Lower leg skin (tissue), 3 donors: ENCODE measurements at regions not wholly inside any gene's neighbourhood (a gene's known extent, or its start where the extent isn't known, plus 50 kb on each side); places are given as distances from the start of the nearest gene placed in this dataset.

Source experiments
- POLR2A ChIP-seq, 2 donors: fragments of 450-650 bp; IDR thresholded peaks; one replicate each; pipeline ENCODE4 v1.6.1; 2016 to 2017; ENCODE audit warnings: antibody characterized with exemption in 2 of 2, mild to moderate bottlenecking in 1 of 2, moderate library complexity in 1 of 2
- TF ChIP-seq, protein P1 (sequence below), 3 donors: fragments of 450-650 bp; IDR thresholded peaks; one replicate each; pipeline ENCODE4 v1.5.1; 2016; ENCODE audit warnings: antibody characterized with exemption in 3 of 3, mild to moderate bottlenecking in 3 of 3, moderate library complexity in 2 of 3

GRCh38 chr2:45070113-45070652 lies 60.9 kb upstream of the SIX2 start:
- TF ChIP-seq, protein P1, sequence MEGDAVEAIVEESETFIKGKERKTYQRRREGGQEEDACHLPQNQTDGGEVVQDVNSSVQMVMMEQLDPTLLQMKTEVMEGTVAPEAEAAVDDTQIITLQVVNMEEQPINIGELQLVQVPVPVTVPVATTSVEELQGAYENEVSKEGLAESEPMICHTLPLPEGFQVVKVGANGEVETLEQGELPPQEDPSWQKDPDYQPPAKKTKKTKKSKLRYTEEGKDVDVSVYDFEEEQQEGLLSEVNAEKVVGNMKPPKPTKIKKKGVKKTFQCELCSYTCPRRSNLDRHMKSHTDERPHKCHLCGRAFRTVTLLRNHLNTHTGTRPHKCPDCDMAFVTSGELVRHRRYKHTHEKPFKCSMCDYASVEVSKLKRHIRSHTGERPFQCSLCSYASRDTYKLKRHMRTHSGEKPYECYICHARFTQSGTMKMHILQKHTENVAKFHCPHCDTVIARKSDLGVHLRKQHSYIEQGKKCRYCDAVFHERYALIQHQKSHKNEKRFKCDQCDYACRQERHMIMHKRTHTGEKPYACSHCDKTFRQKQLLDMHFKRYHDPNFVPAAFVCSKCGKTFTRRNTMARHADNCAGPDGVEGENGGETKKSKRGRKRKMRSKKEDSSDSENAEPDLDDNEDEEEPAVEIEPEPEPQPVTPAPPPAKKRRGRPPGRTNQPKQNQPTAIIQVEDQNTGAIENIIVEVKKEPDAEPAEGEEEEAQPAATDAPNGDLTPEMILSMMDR (IDR thresholded peaks at IDR 0.05), result no peak
- no peak for TF ChIP-seq POLR2A (IDR thresholded peaks at IDR 0.05)
